ENCODE measurements at regions not wholly inside any gene's neighbourhood (a gene's known extent, or its start where the extent isn't known, plus 50 kb on each side); places are given as distances from the start of the nearest gene placed in this dataset.

- ATAC-seq, result no peak
- intact Hi-C loops (cut with DNase I; ENCODE audit: low total_unique reads), result no loop called here
These were observed 58.3 kb upstream of the HAO2 start for GRCh38 chr1:119310301-119310700.

GRCh38 chr1:119312500-119312899, 56.1 kb upstream of the HAO2 start:
- Histone ChIP-seq H3K9me3 (no peaks in the 10 kb centered on the region), H3K4me3 (no peak overlapping the region), H3K4me1 (no peaks in the 10 kb centered on the region), H3K27ac (no peak overlapping the region), H3K36me3 (no peaks in the 10 kb centered on the region), H3K27me3 (no peaks in the 10 kb centered on the region)
- TF ChIP-seq POLR2A (IDR thresholded peaks at IDR 0.05) (no peak), CTCF (IDR thresholded peaks at IDR 0.05 in 4 of 5, conservative IDR thresholded peaks at IDR 0.05 in 1 of 5) (no peak)
- DNase-seq, result no peak
- in situ Hi-C loops (cut with MboI; ENCODE audit: low sequenced_read_pairs in 4 of 4), result no loop called here
- intact Hi-C loops (cut with DNase I; ENCODE audit: low total_unique reads), result no loop called here
- ATAC-seq, result no peak

More at GRCh38 chr1:119310301-119310700, 58.3 kb upstream of the HAO2 start:
- Histone ChIP-seq H3K4me3 (no peak overlapping the region), H3K27me3 (peaks cover 0 to 4% (median 0%) of the 10 kb centered on the region in 3 donors), H3K9me3 (no peaks in the 10 kb centered on the region), H3K36me3 (no peaks in the 10 kb centered on the region), H3K4me1 (no peaks in the 10 kb centered on the region), H3K27ac (no peak overlapping the region)
- TF ChIP-seq POLR2A (IDR thresholded peaks at IDR 0.05) (no peak), CTCF (IDR thresholded peaks at IDR 0.05 in 4 of 5, conservative IDR thresholded peaks at IDR 0.05 in 1 of 5) (no peak)
- no peak for DNase-seq
- in situ Hi-C loops (cut with MboI; ENCODE audit: low sequenced_read_pairs in 4 of 4), result no loop called here

DNA sequence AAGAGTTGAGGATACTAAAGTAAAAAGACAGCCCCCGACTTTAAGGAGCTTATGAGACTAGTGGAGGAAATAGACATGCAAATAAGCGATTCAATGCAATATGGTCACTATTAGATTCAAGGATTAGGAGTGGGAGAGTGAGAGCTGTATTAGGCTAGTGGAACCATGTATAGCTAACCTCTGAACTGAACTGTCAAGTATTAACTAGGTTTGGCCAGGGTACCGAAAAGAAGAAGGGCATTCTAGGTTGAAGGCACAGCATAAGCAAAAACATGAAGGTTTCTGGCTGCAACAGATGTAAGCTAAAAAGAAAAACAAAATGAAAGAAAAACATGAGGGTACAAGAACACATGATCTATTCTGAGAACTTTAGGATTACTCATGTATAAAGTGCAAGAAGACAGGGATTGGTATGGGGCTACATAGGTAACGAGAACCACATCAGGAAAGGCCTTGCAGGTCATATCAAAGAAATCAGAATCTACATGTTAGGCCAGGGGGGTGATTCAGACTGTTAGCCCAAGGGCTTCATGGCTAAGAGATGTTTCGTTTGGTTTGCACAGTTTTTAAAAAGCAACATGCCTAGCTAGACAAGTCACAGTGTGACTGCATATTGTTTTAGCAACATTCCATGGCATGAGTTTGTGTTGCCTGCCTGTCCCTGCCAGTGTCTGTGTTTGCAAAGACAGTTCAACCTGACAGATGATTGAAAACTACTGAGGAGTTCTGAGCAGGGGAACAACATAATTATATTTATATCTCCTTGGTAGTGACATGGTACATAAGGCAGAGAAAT, 54.4 kb upstream of the HAO2 start:
- no peaks in the 10 kb centered on the region for H3K36me3 ChIP-seq
- DNase-seq (no peak), ATAC-seq (no peak)
- no peak overlapping the region for H3K4me3 ChIP-seq
- no peaks in the 10 kb centered on the region for H3K9me3 ChIP-seq
- in situ Hi-C loops (cut with MboI; ENCODE audit: low sequenced_read_pairs in 4 of 4), result no loop called here
- no peaks in the 10 kb centered on the region for H3K27me3 ChIP-seq
- intact Hi-C loops (cut with DNase I; ENCODE audit: low total_unique reads), result no loop called here
- no peak overlapping the region for H3K27ac ChIP-seq
- TF ChIP-seq POLR2A (IDR thresholded peaks at IDR 0.05) (no peak), CTCF (IDR thresholded peaks at IDR 0.05 in 4 of 5, conservative IDR thresholded peaks at IDR 0.05 in 1 of 5) (no peak)
- H3K4me1 ChIP-seq, result no peaks in the 10 kb centered on the region

- Histone ChIP-seq H3K27ac (no peak overlapping the region), H3K4me1 (no peaks in the 10 kb centered on the region), H3K36me3 (no peaks in the 10 kb centered on the region), H3K4me3 (no peak overlapping the region), H3K9me3 (no peaks in the 10 kb centered on the region), H3K27me3 (no peaks in the 10 kb centered on the region)
- in situ Hi-C loops (cut with MboI; ENCODE audit: low sequenced_read_pairs in 4 of 4) (no loop called here), intact Hi-C loops (cut with DNase I; ENCODE audit: low total_unique reads) (no loop called here)
- DNase-seq (no peak), ATAC-seq (no peak)
- no peak for TF ChIP-seq CTCF (IDR thresholded peaks at IDR 0.05 in 4 of 5, conservative IDR thresholded peaks at IDR 0.05 in 1 of 5)
- TF ChIP-seq POLR2A (IDR thresholded peaks at IDR 0.05), result no peak
These were observed 51.6 kb upstream of the HAO2 start for GRCh38 chr1:119316870-119317416.

All from gastrocnemius medialis (tissue), 4 donors.